RWPE1 (cell line): ENCODE measurements at regions not wholly inside any gene's neighbourhood (a gene's known extent, or its start where the extent isn't known, plus 50 kb on each side); places are given as distances from the start of the nearest gene placed in this dataset.

ENCODE experiments used
- CTCF ChIA-PET: fragments of 350-600 bp; sonication (Branson Sonifier 250); formaldehyde crosslinking; extraction: SDS; loops from one replicate; lab custom pipeline; 2021; lab: Yijun Ruan, JAX
- POLR2A ChIA-PET: fragments of 400-600 bp; formaldehyde crosslinking; extraction: SDS; loops from one replicate; lab custom pipeline; 2020; ENCODE audit warnings: antibody characterized with exemption; ENCODE audit not compliant: low non-redundant PET; lab: Yijun Ruan, JAX
- DNase-seq: peaks from one replicate; pipeline ENCODE4 v3.0.0; 2012; ENCODE audit warnings: low spot score
- H3K27ac ChIP-seq: fragments of 450-650 bp; 2 replicates; pipeline ENCODE4 v1.5.1; 2017
- CTCF ChIP-seq: fragments of 450-650 bp; conservative IDR thresholded peaks from 2 replicates; pipeline ENCODE4 v1.5.1; 2017; ENCODE audit warnings: low read depth, mild to moderate bottlenecking

- TF ChIP-seq CTCF = no peak
- no peak for DNase-seq
- CTCF ChIA-PET = interaction anchor here (0.6 kb wide), 1 partner anchor 132 kb away, joined by 3 read pairs; no protein-coding TSS in a partner anchor
- H3K27ac ChIP-seq = no peak overlapping the region
- POLR2A ChIA-PET = no interaction called here
Observed at GRCh38 chr7:52512656-52513055, 522.8 kb upstream of the POM121L12 start.

GRCh38 chr7:52507546-52508255 lies 527.7 kb upstream of the POM121L12 start:
- no peak for DNase-seq
- no peak overlapping the region for H3K27ac ChIP-seq
- TF ChIP-seq CTCF = no peak
- POLR2A ChIA-PET = no interaction called here
- CTCF ChIA-PET = no interaction called here

- no peak overlapping the region for H3K27ac ChIP-seq
- CTCF ChIA-PET = no interaction called here
- DNase-seq = no peak
- no peak for TF ChIP-seq CTCF
- POLR2A ChIA-PET = no interaction called here
Observed at GRCh38 chr7:52506325-52506724, 529.1 kb upstream of the POM121L12 start.

GRCh38 chr7:52504561-52504960 lies 530.9 kb upstream of the POM121L12 start:
- no peak overlapping the region for H3K27ac ChIP-seq
- DNase-seq = no peak
- TF ChIP-seq CTCF = no peak
- ChIA-PET POLR2A (no interaction called here), CTCF (no interaction called here)

- POLR2A ChIA-PET = no interaction called here
- no peak overlapping the region for H3K27ac ChIP-seq
- no peak for DNase-seq
- CTCF ChIA-PET = no interaction called here
- TF ChIP-seq CTCF = no peak
Observed at GRCh38 chr7:52502281-52502680, 533.2 kb upstream of the POM121L12 start.

GRCh38 chr7:52501696-52502095 lies 533.7 kb upstream of the POM121L12 start:
- no peak for TF ChIP-seq CTCF
- no peak overlapping the region for H3K27ac ChIP-seq
- no peak for DNase-seq
- POLR2A ChIA-PET = no interaction called here
- CTCF ChIA-PET = interaction anchor here (0.6 kb wide), 1 partner anchor 80 kb away, joined by 3 read pairs; no protein-coding TSS in a partner anchor
